SU-DHL-6 (cell line): ENCODE measurements at regions not wholly inside any gene's neighbourhood (a gene's known extent, or its start where the extent isn't known, plus 50 kb on each side); places are given as distances from the start of the nearest gene placed in this dataset.

ENCODE experiments used
- CTCF ChIP-seq: fragments of 200-600 bp; sonication (generic); IDR thresholded peaks from one replicate; pipeline ENCODE4 v1.5.1; 2017; ENCODE audit warnings: antibody characterized with exemption, mild to moderate bottlenecking, low read length, moderate library complexity; ENCODE audit not compliant: insufficient read depth, poor library complexity, severe bottlenecking
- EZH2phosphoT487 ChIP-seq: fragments of 200-600 bp; sonication (generic), shearing (Covaris generic); conservative IDR thresholded peaks from 2 replicates; pipeline ENCODE4 v1.6.1; 2018; ENCODE audit warnings: mild to moderate bottlenecking, antibody characterized with exemption, low read length, moderate library complexity, mixed read lengths

- TF ChIP-seq CTCF (no peak), EZH2phosphoT487 (no peak)
Observed at GRCh38 chr4:123896446-123897071, 500.0 kb downstream of the SPRY1 start.
